HG03439 (cell line): ENCODE measurements at regions not wholly inside any gene's neighbourhood (a gene's known extent, or its start where the extent isn't known, plus 50 kb on each side); places are given as distances from the start of the nearest gene placed in this dataset.
"Not testable (repeated sequence)": the region's sequence is repeated elsewhere in the genome, so short reads cannot be mapped to it uniquely, and the experiment has no call there.

Source experiments
- ATAC-seq: cut with Tn5 transposase; IDR thresholded peaks from one replicate; pipeline ENCODE4 v1.9.1; 2021; ENCODE audit warnings: mild to moderate bottlenecking, moderate library complexity; ENCODE audit not compliant: unreplicated experiment

- no peak for ATAC-seq
Observed at GRCh38 chr1:222416001-222416791, 131.7 kb downstream of the HHIPL2 start.

GRCh38 chr1:222415441-222415840 is 132.5 kb downstream of the HHIPL2 start:
- no peak for ATAC-seq

GRCh38 chr1:222413991-222414549 is 133.8 kb downstream of the HHIPL2 start:
- no peak for ATAC-seq

- ATAC-seq, result no peak
Observed at GRCh38 chr1:222413436-222413835, 134.5 kb downstream of the HHIPL2 start.

- no peak for ATAC-seq
Observed at GRCh38 chr1:222404710-222405109, 143.2 kb downstream of the HHIPL2 start.

GRCh38 chr1:222399197-222399596 is 148.7 kb downstream of the HHIPL2 start:
- ATAC-seq, result no peak

- no peak for ATAC-seq
Observed at GRCh38 chr1:222394224-222394623, 153.7 kb downstream of the HHIPL2 start.

GRCh38 chr1:222392556-222392955 is 155.3 kb downstream of the HHIPL2 start:
- no peak for ATAC-seq

GRCh38 chr1:222390181-222390580 is 157.7 kb downstream of the HHIPL2 start:
- no peak for ATAC-seq

GRCh38 chr1:222387007-222387814 is 160.7 kb downstream of the HHIPL2 start:
- ATAC-seq, result no peak

- no peak for ATAC-seq
Observed at GRCh38 chr1:222385955-222386354, 161.9 kb downstream of the HHIPL2 start.

- no peak for ATAC-seq
Observed at GRCh38 chr1:222385262-222385661, 162.6 kb downstream of the HHIPL2 start.

GRCh38 chr1:222384531-222384930 is 163.4 kb downstream of the HHIPL2 start:
- no peak for ATAC-seq

- ATAC-seq, result no peak
Observed at GRCh38 chr1:222382171-222382570, 165.7 kb downstream of the HHIPL2 start.

- no peak for ATAC-seq
Observed at GRCh38 chr1:222377428-222378088, 170.3 kb downstream of the HHIPL2 start.

- not testable (repeated sequence) for ATAC-seq
Observed at GRCh38 chr1:222376791-222377190, 171.1 kb downstream of the HHIPL2 start.

GRCh38 chr1:222375701-222376100 is 172.2 kb downstream of the HHIPL2 start:
- ATAC-seq, result no peak

- no peak for ATAC-seq
Observed at GRCh38 chr1:222373831-222374602, 173.9 kb downstream of the HHIPL2 start.

GRCh38 chr1:222373216-222373615 is 174.7 kb downstream of the HHIPL2 start:
- ATAC-seq, result no peak

- no peak for ATAC-seq
Observed at GRCh38 chr1:222372221-222372620, 175.7 kb downstream of the HHIPL2 start.
